Nephron (organoid): ENCODE measurements at regions not wholly inside any gene's neighbourhood (a gene's known extent, or its start where the extent isn't known, plus 50 kb on each side); places are given as distances from the start of the nearest gene placed in this dataset.

ENCODE experiments used
- H3K27ac Mint-ChIP-seq, 3 experiments: 2 replicates each; pipeline ENCODE4 v1.8.0; 2020; ENCODE audit warnings: mixed read lengths in 3 of 3, mild to moderate bottlenecking in 2 of 3, moderate library complexity in 1 of 3
- H3K27me3 Mint-ChIP-seq: 2 replicates; pipeline ENCODE4 v1.8.0; 2021; ENCODE audit warnings: low read depth, mild to moderate bottlenecking, moderate library complexity, mixed read lengths
- H3K36me3 Mint-ChIP-seq: 2 replicates; pipeline ENCODE4 v1.8.0; 2020; ENCODE audit warnings: low read depth, mixed read lengths
- H3K4me1 Mint-ChIP-seq: 2 replicates; pipeline ENCODE4 v1.8.0; 2020; ENCODE audit warnings: mixed read lengths
- H3K4me3 Mint-ChIP-seq, 3 experiments: 2 replicates each; pipeline ENCODE4 v1.8.0; 2020; ENCODE audit warnings: mild to moderate bottlenecking in 3 of 3, mixed read lengths in 3 of 3, moderate library complexity in 2 of 3
- H3K9me3 Mint-ChIP-seq: 2 replicates; pipeline ENCODE4 v1.8.0; 2020; ENCODE audit warnings: mixed read lengths
- CTCF ChIP-seq, 3 experiments: fragments of 200-600 bp; sonication (generic); IDR thresholded peaks; one replicate each; pipeline ENCODE4 v1.5.0; 2021; ENCODE audit warnings: antibody characterized with exemption in 3 of 3; ENCODE audit not compliant: unreplicated experiment in 3 of 3

DNA sequence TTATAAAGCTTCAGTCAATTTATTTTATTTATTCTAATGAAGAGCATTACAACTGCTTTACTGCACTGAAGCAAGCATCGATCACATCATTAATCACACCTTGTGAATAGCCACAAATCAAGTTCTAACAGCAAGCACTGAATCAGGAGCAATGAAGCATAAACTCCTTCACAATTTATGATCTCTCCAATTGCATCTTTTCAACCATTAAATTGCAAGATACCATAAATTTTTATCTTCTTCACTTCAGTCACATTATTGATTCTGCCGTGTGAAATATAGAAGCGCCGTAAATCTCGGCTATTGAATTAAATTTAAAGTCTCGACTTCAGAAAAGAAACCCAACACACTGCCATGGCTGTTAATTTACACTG, 298.7 kb downstream of the CDCA7 start:
- peaks cover 26% of the 10 kb centered on the region for H3K4me1 Mint-ChIP-seq
- H3K4me3 Mint-ChIP-seq, result no peak overlapping the region
- H3K36me3 Mint-ChIP-seq, result no peaks in the 10 kb centered on the region
- H3K27me3 Mint-ChIP-seq, result peaks cover 9% of the 10 kb centered on the region
- peaks cover 5% of the 10 kb centered on the region for H3K9me3 Mint-ChIP-seq
- TF ChIP-seq CTCF (IDR thresholded peaks at IDR 0.05; ENCODE audit: unreplicated experiment in 3 of 3), result no peak
- peak overlapping the region in 1 of 3 experiments; percentile 56 for H3K27ac Mint-ChIP-seq

- H3K27me3 Mint-ChIP-seq, result peaks cover 9% of the 10 kb centered on the region
- peaks cover 20% of the 10 kb centered on the region for H3K4me1 Mint-ChIP-seq
Observed at GRCh38 chr2:173654161-173654895, 299.7 kb downstream of the CDCA7 start.

DNA sequence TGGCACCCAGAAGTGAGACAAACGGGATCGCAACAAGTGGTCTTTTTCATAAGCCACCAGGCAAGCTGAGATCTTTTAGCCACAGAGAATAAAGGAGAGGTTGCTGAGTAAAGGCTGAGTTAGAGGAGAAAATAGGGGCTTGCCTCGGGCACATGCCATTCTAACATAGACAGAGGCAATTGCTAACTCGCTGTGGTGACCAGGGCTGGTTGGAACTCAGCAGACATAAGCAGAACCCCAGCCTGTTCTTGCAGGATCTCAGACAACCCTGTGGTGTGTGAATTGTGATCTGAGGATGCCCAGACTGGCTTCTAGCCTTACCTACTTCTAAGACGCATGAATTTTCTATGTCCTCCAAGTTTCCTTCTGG, 300.2 kb downstream of the CDCA7 start:
- H3K4me3 Mint-ChIP-seq, result no peak overlapping the region
- H3K9me3 Mint-ChIP-seq, result peaks cover 5% of the 10 kb centered on the region
- H3K4me1 Mint-ChIP-seq, result peaks cover 15% of the 10 kb centered on the region
- peak overlapping the region in 1 of 3 experiments; percentile 63 for H3K27ac Mint-ChIP-seq
- H3K36me3 Mint-ChIP-seq, result no peaks in the 10 kb centered on the region
- peaks cover 9% of the 10 kb centered on the region for H3K27me3 Mint-ChIP-seq
- no peak for TF ChIP-seq CTCF (IDR thresholded peaks at IDR 0.05; ENCODE audit: unreplicated experiment in 3 of 3)

More at GRCh38 chr2:173654161-173654895, 299.7 kb downstream of the CDCA7 start:
- TF ChIP-seq CTCF (IDR thresholded peaks at IDR 0.05; ENCODE audit: unreplicated experiment in 3 of 3), result no peak
- Mint-ChIP-seq H3K27ac (peak overlapping the region in 1 of 3 experiments; percentile 63), H3K36me3 (no peaks in the 10 kb centered on the region), H3K4me3 (peak overlapping the region in 1 of 3 experiments; percentile 24), H3K9me3 (peaks cover 5% of the 10 kb centered on the region)

GRCh38 chr2:173656086-173656485, 301.4 kb downstream of the CDCA7 start:
- peaks cover 9% of the 10 kb centered on the region for H3K27me3 Mint-ChIP-seq
- H3K4me1 Mint-ChIP-seq, result peaks cover 20% of the 10 kb centered on the region
- H3K36me3 Mint-ChIP-seq, result no peaks in the 10 kb centered on the region
- TF ChIP-seq CTCF (IDR thresholded peaks at IDR 0.05; ENCODE audit: unreplicated experiment in 3 of 3), result no peak
- H3K4me3 Mint-ChIP-seq, result no peak overlapping the region
- peaks cover 4% of the 10 kb centered on the region for H3K9me3 Mint-ChIP-seq
- no peak overlapping the region for H3K27ac Mint-ChIP-seq

DNA sequence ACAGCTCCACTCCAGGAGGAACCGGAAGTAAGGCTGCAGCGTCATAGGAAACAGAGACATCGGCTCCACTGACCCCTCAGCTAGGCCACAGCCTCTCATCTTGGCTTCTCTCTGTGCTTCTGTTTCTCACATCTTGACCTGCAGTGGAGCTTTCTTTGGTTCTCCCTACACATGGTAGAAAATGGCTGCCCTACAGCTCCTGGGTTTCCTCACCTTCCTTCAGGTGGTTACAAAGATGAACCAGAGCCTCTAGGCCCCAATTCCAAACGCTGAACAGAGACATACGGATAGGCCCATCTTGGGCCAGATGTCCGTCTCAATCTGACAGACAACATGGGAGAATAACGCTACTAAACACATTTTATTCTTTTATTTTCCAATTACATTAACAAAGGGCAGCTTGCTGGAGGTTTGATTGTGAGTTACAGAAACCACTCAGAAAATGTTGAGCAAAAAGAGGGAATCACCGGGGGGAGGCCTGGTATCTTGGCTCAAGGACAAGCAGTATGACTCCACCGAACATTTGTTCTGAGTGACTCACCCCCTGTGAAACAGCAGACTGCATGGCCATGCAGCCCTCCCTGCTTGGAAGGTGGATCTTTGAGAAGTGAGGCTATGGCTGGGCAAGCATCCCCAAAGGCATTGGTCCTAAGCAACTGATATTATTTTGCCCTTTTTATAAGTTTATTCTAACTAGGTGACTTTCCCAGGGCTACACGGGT, 303.5 kb downstream of the CDCA7 start:
- Mint-ChIP-seq H3K9me3 (no peaks in the 10 kb centered on the region), H3K27ac (peak overlapping the region in 2 of 3 experiments; percentile 12 to 38), H3K36me3 (no peaks in the 10 kb centered on the region), H3K27me3 (peaks cover 9% of the 10 kb centered on the region), H3K4me1 (peaks cover 24% of the 10 kb centered on the region), H3K4me3 (no peak overlapping the region)
- no peak for TF ChIP-seq CTCF (IDR thresholded peaks at IDR 0.05; ENCODE audit: unreplicated experiment in 3 of 3)
